ENCODE measurements at regions not wholly inside any gene's neighbourhood (a gene's known extent, or its start where the extent isn't known, plus 50 kb on each side); places are given as distances from the start of the nearest gene placed in this dataset.

- TF ChIP-seq POLR2AphosphoS5 (IDR thresholded peaks at IDR 0.05; ENCODE audit: borderline replicate concordance, low read depth, low read length) (no peak), EZH2 (IDR thresholded peaks at IDR 0.05) (no peak), FOXP2 (optimal IDR thresholded peaks at IDR 0.05; ENCODE audit: control extremely low read depth, extremely low read length, insufficient read depth) (no peak)
Observed at GRCh38 chr12:114232187-114232586, 173.8 kb downstream of the TBX5 start.

All from SK-N-MC (cell line).